ENCODE measurements at regions not wholly inside any gene's neighbourhood (a gene's known extent, or its start where the extent isn't known, plus 50 kb on each side); places are given as distances from the start of the nearest gene placed in this dataset.

- no peak overlapping the region for H3K4me3 ChIP-seq (ENCODE audit: low read length)
- H3K27me3 ChIP-seq (ENCODE audit: insufficient read depth, low read length): no peaks in the 10 kb centered on the region
- H3K9me3 ChIP-seq (ENCODE audit: low read depth, low read length): no peaks in the 10 kb centered on the region
- no peaks in the 10 kb centered on the region for H3K4me1 ChIP-seq (ENCODE audit: insufficient read depth, low read length)
Observed at GRCh38 chr2:147792966-147793617, 51.7 kb upstream of the ACVR2A start.

- H3K4me3 ChIP-seq (ENCODE audit: low read length): no peak overlapping the region
- no peaks in the 10 kb centered on the region for H3K4me1 ChIP-seq (ENCODE audit: insufficient read depth, low read length)
- no peaks in the 10 kb centered on the region for H3K27me3 ChIP-seq (ENCODE audit: insufficient read depth, low read length)
- no peaks in the 10 kb centered on the region for H3K9me3 ChIP-seq (ENCODE audit: low read depth, low read length)
Observed at GRCh38 chr2:147790580-147790979, 54.2 kb upstream of the ACVR2A start.

DNA sequence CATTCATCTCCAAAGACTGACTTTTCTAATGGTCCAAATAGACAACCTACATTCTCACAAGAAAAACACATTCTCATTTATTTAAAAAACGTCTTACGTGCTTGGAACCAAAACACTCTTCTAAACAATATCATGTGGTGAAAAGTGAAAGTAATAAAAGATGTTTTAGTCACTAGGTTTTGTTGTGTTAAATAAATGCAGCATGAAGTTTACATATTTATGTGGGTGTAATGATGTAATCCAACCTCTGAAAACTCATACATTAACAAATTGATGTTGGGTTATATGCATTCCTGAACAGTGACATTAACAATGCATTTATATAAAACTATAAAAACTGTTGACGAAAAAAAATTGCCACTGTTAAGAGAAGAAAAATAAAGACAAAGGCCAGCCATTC is 55.1 kb upstream of the ACVR2A start:
- H3K4me3 ChIP-seq (ENCODE audit: low read length): no peak overlapping the region
- H3K9me3 ChIP-seq (ENCODE audit: low read depth, low read length): no peaks in the 10 kb centered on the region
- no peaks in the 10 kb centered on the region for H3K27me3 ChIP-seq (ENCODE audit: insufficient read depth, low read length)
- no peaks in the 10 kb centered on the region for H3K4me1 ChIP-seq (ENCODE audit: insufficient read depth, low read length)

- H3K27me3 ChIP-seq (ENCODE audit: insufficient read depth, low read length): no peaks in the 10 kb centered on the region
- no peak overlapping the region for H3K4me3 ChIP-seq (ENCODE audit: low read length)
- H3K9me3 ChIP-seq (ENCODE audit: low read depth, low read length): no peaks in the 10 kb centered on the region
- H3K4me1 ChIP-seq (ENCODE audit: insufficient read depth, low read length): no peaks in the 10 kb centered on the region
Observed at GRCh38 chr2:147789287-147789686, 55.5 kb upstream of the ACVR2A start.

DNA sequence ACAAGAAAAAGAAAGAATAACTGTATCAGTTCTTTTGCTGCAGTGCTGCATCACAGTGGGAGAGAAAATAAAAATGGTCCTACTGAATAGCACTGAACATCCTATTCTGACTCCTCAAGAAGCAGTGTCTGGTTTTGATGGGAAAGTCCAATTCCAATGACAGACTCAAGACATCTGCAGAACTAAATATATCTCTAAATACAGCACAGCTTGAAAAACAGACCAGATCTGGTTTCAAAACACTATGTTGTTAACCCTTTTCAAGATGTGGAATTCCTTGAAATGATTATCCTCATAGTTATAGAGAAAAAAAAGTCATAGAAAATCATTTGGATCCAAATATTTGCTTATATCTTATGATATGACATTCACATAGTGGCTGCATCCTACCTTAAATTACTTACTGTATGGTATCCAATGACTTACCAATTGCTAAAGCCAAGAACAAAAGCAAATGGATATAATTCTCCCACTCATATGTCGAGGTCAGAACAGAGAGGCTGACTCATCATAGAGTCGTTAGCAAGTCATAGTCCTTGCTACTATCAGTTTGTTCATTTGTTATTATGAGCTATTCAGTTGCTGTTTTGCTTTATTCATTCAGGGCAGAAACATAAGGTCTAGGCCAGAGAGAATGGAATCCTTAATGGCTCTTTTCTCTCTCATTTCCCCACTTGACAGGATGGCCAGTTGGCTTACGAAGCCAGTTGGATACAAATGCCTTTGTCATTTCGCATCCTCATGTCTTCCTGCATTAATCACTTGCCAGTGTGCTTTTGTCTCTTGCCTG is 62.5 kb upstream of the ACVR2A start:
- H3K4me3 ChIP-seq (ENCODE audit: low read length): no peak overlapping the region
- no peaks in the 10 kb centered on the region for H3K27me3 ChIP-seq (ENCODE audit: insufficient read depth, low read length)
- H3K4me1 ChIP-seq (ENCODE audit: insufficient read depth, low read length): no peaks in the 10 kb centered on the region
- H3K9me3 ChIP-seq (ENCODE audit: low read depth, low read length): no peaks in the 10 kb centered on the region

DNA sequence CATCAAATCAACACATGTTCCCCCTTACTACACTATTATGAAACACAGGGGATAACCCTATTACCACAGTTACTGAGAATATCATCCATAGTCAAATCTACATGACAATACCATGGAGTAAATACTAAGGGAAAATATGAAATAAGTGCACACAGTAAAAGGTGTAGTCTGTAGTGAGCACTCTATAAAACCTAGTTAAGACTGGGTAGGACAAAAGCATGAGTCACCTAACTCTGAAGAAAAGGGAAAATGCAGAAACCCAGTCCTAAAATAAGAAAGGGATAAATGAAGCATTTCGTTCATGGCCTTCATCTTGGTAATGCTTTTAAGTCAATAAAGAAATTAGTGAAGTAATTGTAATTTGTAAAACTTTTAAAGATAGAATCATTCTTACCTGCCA is 65.4 kb upstream of the ACVR2A start:
- Histone ChIP-seq H3K4me3 (ENCODE audit: low read length) (no peak overlapping the region), H3K9me3 (ENCODE audit: low read depth, low read length) (no peaks in the 10 kb centered on the region), H3K4me1 (ENCODE audit: insufficient read depth, low read length) (no peaks in the 10 kb centered on the region), H3K27me3 (ENCODE audit: insufficient read depth, low read length) (no peaks in the 10 kb centered on the region)

GRCh38 chr2:147777394-147777793 is 67.4 kb upstream of the ACVR2A start:
- Histone ChIP-seq H3K9me3 (ENCODE audit: low read depth, low read length) (no peaks in the 10 kb centered on the region), H3K4me1 (ENCODE audit: insufficient read depth, low read length) (no peaks in the 10 kb centered on the region), H3K27me3 (ENCODE audit: insufficient read depth, low read length) (no peaks in the 10 kb centered on the region), H3K4me3 (ENCODE audit: low read length) (no peak overlapping the region)

DNA sequence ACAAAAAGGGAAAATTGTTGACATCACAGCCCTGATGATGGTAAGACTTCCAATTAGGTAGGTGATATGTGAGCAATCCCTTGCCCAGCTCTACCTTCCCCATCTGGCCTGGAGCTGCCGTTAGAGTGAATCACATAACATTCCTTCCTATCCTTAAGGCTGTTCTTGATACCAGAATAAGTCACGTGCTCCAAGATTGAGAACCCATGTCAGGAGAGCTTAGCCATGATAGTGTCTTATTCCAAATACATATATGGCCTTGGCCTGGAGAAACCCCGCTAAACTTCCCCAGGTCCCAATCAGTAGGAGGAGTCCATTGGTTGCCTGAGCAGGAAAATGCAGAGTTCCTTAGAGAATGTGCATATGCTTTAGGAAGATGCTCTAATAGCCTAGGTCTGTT is 70.0 kb upstream of the ACVR2A start:
- H3K4me3 ChIP-seq (ENCODE audit: low read length): no peak overlapping the region
- no peaks in the 10 kb centered on the region for H3K4me1 ChIP-seq (ENCODE audit: insufficient read depth, low read length)
- no peaks in the 10 kb centered on the region for H3K27me3 ChIP-seq (ENCODE audit: insufficient read depth, low read length)
- H3K9me3 ChIP-seq (ENCODE audit: low read depth, low read length): no peaks in the 10 kb centered on the region

- no peaks in the 10 kb centered on the region for H3K9me3 ChIP-seq (ENCODE audit: low read depth, low read length)
- H3K4me1 ChIP-seq (ENCODE audit: insufficient read depth, low read length): no peaks in the 10 kb centered on the region
- H3K27me3 ChIP-seq (ENCODE audit: insufficient read depth, low read length): no peaks in the 10 kb centered on the region
- no peak overlapping the region for H3K4me3 ChIP-seq (ENCODE audit: low read length)
Observed at GRCh38 chr2:147773479-147773878, 71.3 kb upstream of the ACVR2A start.

DNA sequence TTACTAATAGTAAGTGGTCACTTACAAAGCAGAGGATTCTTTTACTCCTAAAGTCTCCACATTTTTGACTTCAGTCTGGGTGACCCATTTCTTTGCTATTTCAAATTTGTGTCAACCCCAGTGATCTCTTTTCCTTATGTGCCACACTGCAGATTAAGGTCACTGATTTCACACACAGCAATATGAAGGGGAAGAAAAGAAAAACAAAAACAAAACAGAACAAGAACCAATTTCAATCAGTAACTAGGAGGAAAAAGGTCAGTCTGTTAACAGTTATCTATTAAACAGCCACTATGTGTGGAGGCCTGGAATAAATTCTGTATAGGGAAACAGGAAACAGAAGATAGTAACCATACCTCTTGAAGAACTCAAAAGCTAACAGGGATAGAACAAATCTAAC is 72.0 kb upstream of the ACVR2A start:
- Histone ChIP-seq H3K4me1 (ENCODE audit: insufficient read depth, low read length) (no peaks in the 10 kb centered on the region), H3K4me3 (ENCODE audit: low read length) (no peak overlapping the region), H3K27me3 (ENCODE audit: insufficient read depth, low read length) (no peaks in the 10 kb centered on the region), H3K9me3 (ENCODE audit: low read depth, low read length) (no peaks in the 10 kb centered on the region)

- Histone ChIP-seq H3K4me1 (ENCODE audit: insufficient read depth, low read length) (no peaks in the 10 kb centered on the region), H3K27me3 (ENCODE audit: insufficient read depth, low read length) (no peaks in the 10 kb centered on the region), H3K9me3 (ENCODE audit: low read depth, low read length) (no peaks in the 10 kb centered on the region), H3K4me3 (ENCODE audit: low read length) (no peak overlapping the region)
Observed at GRCh38 chr2:147763861-147764260, 81.0 kb upstream of the ACVR2A start.

DNA sequence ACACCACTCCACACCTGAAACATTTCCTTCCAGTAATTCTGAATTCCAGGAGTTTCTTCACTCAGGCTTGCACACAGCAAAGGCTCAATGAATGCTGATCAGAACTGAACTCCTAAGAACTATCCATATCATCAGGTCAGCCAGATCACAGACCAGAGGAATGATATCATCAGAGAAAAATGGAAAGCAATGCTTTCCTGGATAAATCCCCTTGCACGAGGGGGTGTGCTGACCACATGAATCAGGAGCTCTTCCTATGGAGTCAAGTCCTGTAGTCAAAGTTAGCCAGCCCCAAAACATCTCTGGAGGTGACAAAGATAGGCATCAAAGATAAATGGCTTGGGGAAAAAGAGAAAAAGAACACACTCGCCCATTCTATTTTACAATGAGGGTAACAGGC is 83.8 kb upstream of the ACVR2A start:
- Histone ChIP-seq H3K9me3 (ENCODE audit: low read depth, low read length) (no peaks in the 10 kb centered on the region), H3K4me1 (ENCODE audit: insufficient read depth, low read length) (no peaks in the 10 kb centered on the region), H3K4me3 (ENCODE audit: low read length) (no peak overlapping the region), H3K27me3 (ENCODE audit: insufficient read depth, low read length) (no peaks in the 10 kb centered on the region)

DNA sequence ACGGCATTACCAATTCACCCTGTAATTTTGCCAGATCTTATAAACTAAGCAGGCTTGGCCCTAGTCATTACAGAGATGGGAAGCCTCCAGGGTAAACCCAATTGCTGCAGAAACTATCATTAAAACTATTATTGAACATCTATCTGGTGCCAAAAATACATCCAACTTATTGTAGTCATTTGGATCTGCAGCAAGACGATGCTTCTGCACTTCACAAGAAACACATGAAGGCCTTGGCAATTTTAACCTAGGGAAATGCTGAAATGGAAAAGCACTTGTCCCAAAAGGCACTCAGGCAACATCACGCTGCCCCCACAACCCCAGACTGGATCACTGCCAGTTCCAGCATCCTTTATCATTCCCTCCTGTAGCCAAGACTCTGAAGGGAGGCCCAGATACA is 85.3 kb upstream of the ACVR2A start:
- H3K4me3 ChIP-seq (ENCODE audit: low read length): no peak overlapping the region
- H3K4me1 ChIP-seq (ENCODE audit: insufficient read depth, low read length): no peaks in the 10 kb centered on the region
- no peaks in the 10 kb centered on the region for H3K27me3 ChIP-seq (ENCODE audit: insufficient read depth, low read length)
- no peaks in the 10 kb centered on the region for H3K9me3 ChIP-seq (ENCODE audit: low read depth, low read length)

DNA sequence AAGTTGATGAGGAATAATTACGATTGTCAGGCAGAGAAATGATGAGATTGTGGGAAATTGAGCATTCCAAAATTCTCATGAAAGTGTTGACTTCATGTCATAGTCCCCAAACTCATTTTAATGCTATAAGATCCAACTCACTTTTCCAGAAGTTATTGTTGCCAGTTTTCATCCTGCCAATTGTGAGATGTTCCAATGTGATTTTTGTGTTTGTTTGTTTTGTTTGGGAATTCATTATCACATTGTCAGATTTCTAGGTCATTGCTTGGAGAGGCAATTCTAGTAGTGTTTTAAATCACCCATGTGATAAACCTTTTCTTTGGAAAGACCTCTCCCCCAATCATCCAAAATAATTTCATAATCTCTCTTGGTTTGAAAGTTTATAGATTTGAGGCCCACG is 86.0 kb upstream of the ACVR2A start:
- no peak overlapping the region for H3K4me3 ChIP-seq (ENCODE audit: low read length)
- no peaks in the 10 kb centered on the region for H3K9me3 ChIP-seq (ENCODE audit: low read depth, low read length)
- H3K27me3 ChIP-seq (ENCODE audit: insufficient read depth, low read length): no peaks in the 10 kb centered on the region
- no peaks in the 10 kb centered on the region for H3K4me1 ChIP-seq (ENCODE audit: insufficient read depth, low read length)

DNA sequence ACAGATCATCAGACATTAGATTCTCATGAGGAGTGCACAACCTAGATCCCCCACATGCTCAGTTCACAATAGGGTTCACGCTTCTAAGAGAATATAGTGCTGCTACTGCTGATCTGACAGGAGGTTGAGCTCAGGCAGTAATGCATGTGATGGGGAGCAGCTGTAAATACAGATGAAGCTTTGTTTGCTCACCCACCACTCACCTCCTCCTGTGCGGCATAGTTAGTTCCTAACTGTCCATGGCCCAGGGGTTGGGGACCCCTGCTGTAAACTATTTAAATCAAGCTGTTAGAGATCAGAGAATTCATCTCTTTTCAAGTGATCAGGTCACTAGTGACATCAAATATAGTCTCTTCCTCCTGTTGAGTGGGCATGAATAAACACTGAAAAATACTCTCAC is 88.8 kb upstream of the ACVR2A start:
- H3K4me1 ChIP-seq (ENCODE audit: insufficient read depth, low read length): no peaks in the 10 kb centered on the region
- no peaks in the 10 kb centered on the region for H3K9me3 ChIP-seq (ENCODE audit: low read depth, low read length)
- H3K4me3 ChIP-seq (ENCODE audit: low read length): no peak overlapping the region
- no peaks in the 10 kb centered on the region for H3K27me3 ChIP-seq (ENCODE audit: insufficient read depth, low read length)

Measured in mononuclear cell (primary cell).